Body of pancreas (tissue), 4 donors: ENCODE measurements at regions not wholly inside any gene's neighbourhood (a gene's known extent, or its start where the extent isn't known, plus 50 kb on each side); places are given as distances from the start of the nearest gene placed in this dataset.
"Not testable (repeated sequence)": the region's sequence is repeated elsewhere in the genome, so short reads cannot be mapped to it uniquely, and the experiment has no call there.

Experiments used
- ATAC-seq: fragments of 150-250 bp; one replicate; pipeline ENCODE4 v1.9.1; 2016
- DNase-seq, 4 donors: peaks; one replicate each; pipeline ENCODE4 v3.0.0-alpha.2; 2019
- H3K27ac ChIP-seq, 4 donors: fragments of 200-600 bp; sonication (generic); 1 replicate in 3 of 4; 2 replicates in 1 of 4; pipeline versions ENCODE4 v1.5.1 to v1.6.1; 2016 to 2019; ENCODE audit warnings: mild to moderate bottlenecking in 1 of 4, mixed read lengths in 1 of 4, moderate library complexity in 1 of 4
- H3K27me3 ChIP-seq, 2 donors: fragments of 200-600 bp; sonication (generic); one replicate each; pipeline ENCODE4 v1.6.0; 2016; ENCODE audit warnings: mild to moderate bottlenecking in 1 of 2
- H3K36me3 ChIP-seq, 2 donors: fragments of 200-600 bp; sonication (generic); replicated peaks in 1 of 2; 2 replicates each; pipeline ENCODE4 v1.5.1; 2016; ENCODE audit warnings: low read depth in 2 of 2; ENCODE audit not compliant: insufficient read depth in 1 of 2
- H3K4me1 ChIP-seq: fragments of 200-600 bp; sonication (generic); one replicate; pipeline ENCODE4 v1.6.0; 2016
- H3K4me3 ChIP-seq, 2 donors: fragments of 200-600 bp; sonication (generic); 1 replicate in 1 of 2; 2 replicates in 1 of 2; pipeline ENCODE4 v1.5.1; 2016 to 2019
- H3K9me3 ChIP-seq, 3 donors: fragments of 200-600 bp; sonication (generic); 1 replicate in 2 of 3; 2 replicates in 1 of 3; pipeline ENCODE4 v1.5.1; 2016
- CTCF ChIP-seq, 7 experiments: fragments of 450-650 bp in 4 of 7; fragments of 200-600 bp in 3 of 7; sonication (generic) in 3 of 7; IDR thresholded peaks; one replicate each; pipeline ENCODE4 v1.5.1; 2016 to 2019; ENCODE audit warnings: antibody characterized with exemption in 7 of 7
- POLR2A ChIP-seq, 3 donors: fragments of 450-650 bp; IDR thresholded peaks; one replicate each; pipeline ENCODE4 v1.6.1; 2016; ENCODE audit warnings: antibody characterized with exemption in 3 of 3, mild to moderate bottlenecking in 2 of 3
- WGBS, 2 donors: methylation state at CpG; one replicate each; pipeline ENCODE4 v1.1.5; 2017; 5-methylcytosine and 5-hydroxymethylcytosine counted together
- intact Hi-C: fragments of 100-400 bp; cut with DNase I; formaldehyde crosslinking; loops from one replicate; pipeline ENCODE4 v1.15.1; 2023

GRCh38 chr6:159415540-159415939, 246.3 kb downstream of the FNDC1 start:
- Histone ChIP-seq H3K9me3 (peaks cover 0 to 14% (median 0%) of the 10 kb centered on the region in 3 donors), H3K27ac (no peak overlapping the region), H3K36me3 (no peaks in the 10 kb centered on the region), H3K4me3 (no peak overlapping the region), H3K27me3 (no peaks in the 10 kb centered on the region), H3K4me1 (no peaks in the 10 kb centered on the region)
- ATAC-seq (no peak), DNase-seq (no peak)
- intact Hi-C loops: no loop called here
- 50 to 69% methylated on average over 2 of the region's 2 CpGs for WGBS, 2 donors
- TF ChIP-seq POLR2A (IDR thresholded peaks at IDR 0.05) (no peak), CTCF (IDR thresholded peaks at IDR 0.05) (no peak)

- TF ChIP-seq CTCF (IDR thresholded peaks at IDR 0.05): no peak
- no peak for TF ChIP-seq POLR2A (IDR thresholded peaks at IDR 0.05)
- Histone ChIP-seq H3K27me3 (no peaks in the 10 kb centered on the region), H3K4me3 (no peak overlapping the region), H3K4me1 (no peaks in the 10 kb centered on the region), H3K27ac (no peak overlapping the region), H3K9me3 (peaks cover 0 to 18% (median 0%) of the 10 kb centered on the region in 3 donors), H3K36me3 (no peaks in the 10 kb centered on the region)
- 49 to 51% methylated on average over 2 of the region's 2 CpGs for WGBS, 2 donors
- ATAC-seq (no peak), DNase-seq (no peak)
- intact Hi-C loops: no loop called here
Measured at GRCh38 chr6:159414711-159415110, 245.5 kb downstream of the FNDC1 start.

- ATAC-seq, intact Hi-C loops: not testable (repeated sequence)
- WGBS, 2 donors: 86 to 100% methylated on average over 2 to 21 of the region's 41 CpGs
Measured at GRCh38 chr6:159407211-159407780, 238.1 kb downstream of the FNDC1 start.

GRCh38 chr6:159404296-159404695, 235.1 kb downstream of the FNDC1 start:
- no peaks in the 10 kb centered on the region for H3K9me3 ChIP-seq
- DNase-seq (no peak), ATAC-seq (no peak)
- no peak overlapping the region for H3K27ac ChIP-seq
- H3K36me3 ChIP-seq: no peaks in the 10 kb centered on the region
- 74 to 84% methylated on average over 2 of the region's 2 CpGs for WGBS, 2 donors
- intact Hi-C loops: no loop called here
- no peak for TF ChIP-seq POLR2A (IDR thresholded peaks at IDR 0.05)
- no peak for TF ChIP-seq CTCF (IDR thresholded peaks at IDR 0.05)
- no peaks in the 10 kb centered on the region for H3K4me1 ChIP-seq
- no peak overlapping the region for H3K4me3 ChIP-seq
- no peaks in the 10 kb centered on the region for H3K27me3 ChIP-seq

More at GRCh38 chr6:159407211-159407780, 238.1 kb downstream of the FNDC1 start:
- not testable (repeated sequence) for H3K36me3 ChIP-seq, H3K9me3 ChIP-seq, H3K4me3 ChIP-seq, H3K27me3 ChIP-seq, DNase-seq, H3K4me1 ChIP-seq, H3K27ac ChIP-seq

- H3K4me3 ChIP-seq: no peak overlapping the region
- TF ChIP-seq CTCF (IDR thresholded peaks at IDR 0.05): no peak
- TF ChIP-seq POLR2A (IDR thresholded peaks at IDR 0.05): no peak
- no peaks in the 10 kb centered on the region for H3K36me3 ChIP-seq
- H3K27me3 ChIP-seq: no peaks in the 10 kb centered on the region
- H3K9me3 ChIP-seq: no peaks in the 10 kb centered on the region
- H3K27ac ChIP-seq: no peak overlapping the region
- H3K4me1 ChIP-seq: no peaks in the 10 kb centered on the region
- WGBS, 2 donors: 67 to 70% methylated on average over 7 of the region's 7 CpGs
- intact Hi-C loops: no loop called here
- ATAC-seq (no peak), DNase-seq (no peak)
Measured at GRCh38 chr6:159400826-159401225, 231.6 kb downstream of the FNDC1 start.
